ENCODE measurements at regions not wholly inside any gene's neighbourhood (a gene's known extent, or its start where the extent isn't known, plus 50 kb on each side); places are given as distances from the start of the nearest gene placed in this dataset.
"Not testable (repeated sequence)": the region's sequence is repeated elsewhere in the genome, so short reads cannot be mapped to it uniquely, and the experiment has no call there.

DNA sequence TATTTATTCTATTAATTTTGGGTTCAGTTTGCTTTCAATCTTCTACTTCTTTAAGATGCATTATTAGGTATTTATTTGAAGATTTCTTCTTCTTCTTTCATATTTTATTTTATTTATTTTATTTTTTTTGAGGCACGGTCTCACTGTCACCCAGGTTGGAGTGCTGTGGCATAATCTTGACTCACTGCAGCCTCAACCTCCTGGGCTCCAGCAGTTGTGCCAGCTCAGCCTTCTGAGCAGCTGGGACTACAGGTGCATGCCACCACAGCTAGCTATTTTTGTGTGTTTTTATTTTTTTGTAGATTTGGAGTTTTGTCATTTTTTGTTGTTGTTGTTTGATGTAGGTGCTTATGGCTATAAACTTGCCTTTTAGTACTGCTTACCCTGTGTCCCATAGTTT lies 543.2 kb upstream of the SGO1 start:
- DNase-seq (ENCODE audit: low read depth in 2 of 2) = no peak

DNA sequence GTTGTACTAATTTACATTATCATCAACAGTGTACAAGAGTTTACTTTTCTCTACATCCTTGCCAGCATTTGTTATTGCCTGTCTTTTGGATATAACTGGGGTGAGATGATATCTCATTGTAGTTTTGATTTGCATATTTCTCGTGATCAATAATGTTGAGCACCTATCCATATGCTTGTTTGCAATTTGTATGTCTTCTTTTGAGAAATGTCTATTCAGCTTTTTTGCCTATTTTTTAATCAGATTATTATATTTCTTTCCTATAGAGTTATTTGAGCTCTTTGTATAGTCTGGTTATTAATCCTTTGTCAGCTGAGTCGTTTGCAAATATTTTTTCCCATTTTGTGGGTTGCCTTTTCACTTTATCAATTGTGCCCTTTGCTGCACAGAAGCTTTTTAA lies 540.8 kb upstream of the SGO1 start:
- no peak for DNase-seq (ENCODE audit: low read depth in 2 of 2)

DNA sequence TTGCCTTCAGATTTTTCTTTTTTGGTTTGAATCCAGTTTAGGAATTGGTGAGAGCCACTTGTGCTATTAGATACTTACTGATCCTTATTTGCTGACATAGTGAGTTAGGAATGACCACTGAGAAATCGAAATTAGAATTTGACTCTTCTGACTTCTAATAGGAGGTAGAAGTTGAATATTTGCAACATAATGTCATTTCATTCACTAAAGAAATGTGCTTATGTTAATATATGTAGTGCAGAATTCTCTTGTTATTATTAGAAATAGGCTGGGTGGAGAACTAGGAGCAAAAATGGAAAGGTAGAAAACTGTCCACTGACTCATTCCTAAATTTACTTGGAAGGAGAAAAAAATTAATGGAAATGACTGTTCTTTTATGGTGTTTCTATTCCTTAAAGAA lies 538.2 kb upstream of the SGO1 start:
- no peak for DNase-seq (ENCODE audit: low read depth in 2 of 2)

DNA sequence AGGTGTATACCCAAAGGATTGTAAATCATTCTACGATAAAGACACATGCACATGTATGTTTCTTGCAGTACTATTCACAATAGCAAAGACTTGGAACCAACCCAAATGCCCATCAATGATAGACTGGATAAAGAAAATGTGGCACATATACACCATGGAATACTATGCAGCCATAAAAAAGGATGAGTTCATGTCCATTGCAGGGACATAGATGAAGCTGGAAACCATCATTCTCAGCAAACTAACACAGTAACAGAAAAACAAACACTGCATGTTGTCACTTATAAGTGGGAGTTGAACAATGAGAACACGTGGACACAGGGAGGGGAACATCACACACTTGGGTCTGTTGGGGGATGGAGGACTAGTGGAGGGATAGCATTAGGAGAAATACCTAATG lies 530.4 kb upstream of the SGO1 start:
- DNase-seq (ENCODE audit: low read depth in 2 of 2) = not testable (repeated sequence)

DNA sequence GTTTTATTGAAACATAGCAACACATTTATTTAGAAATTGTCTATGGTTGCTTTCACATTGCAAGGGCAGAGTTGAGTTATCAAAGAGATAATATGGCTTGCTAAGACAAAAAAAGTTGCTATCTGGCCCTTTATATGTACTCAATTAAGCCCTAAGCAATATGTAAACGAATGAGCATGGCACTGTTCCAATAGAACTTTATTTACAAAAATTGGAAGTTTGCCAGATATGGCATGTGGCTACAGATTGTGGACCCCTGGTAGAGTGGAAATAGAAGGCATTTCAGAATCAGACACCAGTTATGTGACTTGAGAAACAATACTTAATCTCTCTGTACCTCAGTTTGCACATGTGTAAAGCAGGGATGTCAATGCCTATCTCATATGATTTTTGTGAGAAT lies 515.6 kb upstream of the SGO1 start:
- no peak for DNase-seq (ENCODE audit: low read depth in 2 of 2)

- no peak for DNase-seq (ENCODE audit: low read depth in 2 of 2)
These were observed 514.7 kb upstream of the SGO1 start for GRCh38 chr3:20700714-20701113.

DNA sequence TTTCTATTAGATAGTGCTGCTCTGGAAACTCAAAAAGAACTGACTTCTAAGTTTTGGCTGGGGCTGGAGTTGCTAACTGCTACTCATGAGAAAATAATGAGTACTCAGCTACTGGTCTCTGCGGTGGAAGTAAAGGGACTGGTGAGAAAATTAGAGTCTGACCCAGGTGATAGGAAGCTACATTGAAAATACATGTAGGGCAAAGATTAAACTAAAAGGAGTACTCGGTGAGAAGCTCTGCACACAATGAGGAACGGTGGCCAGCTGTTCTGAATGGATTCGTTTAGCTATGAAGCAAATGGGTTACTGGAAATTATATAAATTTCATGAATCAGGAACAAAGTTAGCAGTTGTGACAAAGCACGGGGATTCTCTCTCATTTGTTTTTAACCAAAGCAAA lies 512.9 kb upstream of the SGO1 start:
- no peak for DNase-seq (ENCODE audit: low read depth in 2 of 2)

- DNase-seq (ENCODE audit: low read depth in 2 of 2) = no peak
These were observed 510.6 kb upstream of the SGO1 start for GRCh38 chr3:20696388-20697150.

GRCh38 chr3:20692675-20693074 lies 506.7 kb upstream of the SGO1 start:
- no peak for DNase-seq (ENCODE audit: low read depth in 2 of 2)

- DNase-seq (ENCODE audit: low read depth in 2 of 2) = no peak
These were observed 497.9 kb upstream of the SGO1 start for GRCh38 chr3:20683910-20684309.

- DNase-seq (ENCODE audit: low read depth in 2 of 2) = no peak
These were observed 496.6 kb upstream of the SGO1 start for GRCh38 chr3:20682573-20682972.

- no peak for DNase-seq (ENCODE audit: low read depth in 2 of 2)
These were observed 495.1 kb upstream of the SGO1 start for GRCh38 chr3:20680990-20681628.

DNA sequence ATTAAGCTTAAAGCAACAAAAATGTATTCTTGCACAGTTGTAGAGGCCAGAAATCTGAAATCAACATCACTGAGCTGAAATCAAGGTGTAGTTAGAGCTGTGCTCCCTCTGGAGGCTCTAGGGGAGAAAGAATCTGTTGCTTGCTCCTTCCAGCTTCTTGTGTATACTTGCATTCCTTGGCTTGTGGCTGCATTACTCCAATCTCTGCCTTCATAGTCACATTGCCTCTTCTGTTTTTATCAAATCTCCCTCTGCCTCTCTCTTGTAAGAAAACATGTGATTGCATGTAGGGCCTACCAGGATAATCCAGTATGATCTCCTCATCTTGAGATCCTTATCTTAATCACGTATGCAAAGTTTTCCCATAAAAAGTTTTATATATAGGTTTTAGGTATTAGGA lies 487.9 kb upstream of the SGO1 start:
- no peak for DNase-seq (ENCODE audit: low read depth in 2 of 2)

DNA sequence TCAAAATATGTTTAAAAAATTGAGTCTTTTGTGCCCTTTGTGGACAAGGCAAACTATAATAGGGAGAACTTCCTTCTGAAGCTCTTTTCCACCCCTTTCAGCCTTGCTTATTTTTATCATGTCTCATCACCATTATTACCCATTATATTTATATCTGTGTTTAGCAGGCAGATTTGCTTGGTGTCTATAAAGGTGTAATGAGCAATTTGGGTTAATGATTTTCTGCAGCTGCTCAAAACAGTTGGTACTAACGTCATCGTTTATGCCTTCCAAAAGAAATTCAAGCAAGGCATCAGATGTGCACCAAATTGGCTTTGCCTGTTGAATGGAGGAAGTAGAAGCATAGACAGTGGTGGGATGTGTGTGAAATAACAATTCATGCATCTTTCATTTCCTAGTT lies 483.7 kb upstream of the SGO1 start:
- no peak for DNase-seq (ENCODE audit: low read depth in 2 of 2)

- no peak for DNase-seq (ENCODE audit: low read depth in 2 of 2)
These were observed 483.2 kb upstream of the SGO1 start for GRCh38 chr3:20669184-20669583.

- no peak for DNase-seq (ENCODE audit: low read depth in 2 of 2)
These were observed 482.4 kb upstream of the SGO1 start for GRCh38 chr3:20668411-20668810.

DNA sequence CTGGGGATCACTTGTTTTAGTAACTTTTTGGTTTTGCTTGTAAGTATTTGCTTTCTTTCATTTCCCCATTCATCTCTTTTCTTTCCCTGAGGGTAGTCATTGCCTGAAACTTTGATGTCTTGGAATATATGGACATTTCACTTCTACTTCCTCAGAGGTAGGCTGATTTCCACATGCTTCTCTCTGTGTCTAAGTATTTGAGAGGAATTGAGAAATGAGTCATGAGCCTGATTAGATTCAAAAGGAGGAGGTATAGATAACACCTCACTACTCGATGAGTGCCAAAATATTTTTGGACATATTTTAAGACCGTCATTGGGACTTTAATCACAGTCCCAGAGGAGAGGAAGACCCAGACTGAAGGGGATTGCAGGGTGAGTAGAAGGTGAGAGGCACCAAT lies 480.1 kb upstream of the SGO1 start:
- no peak for DNase-seq (ENCODE audit: low read depth in 2 of 2)

- no peak for DNase-seq (ENCODE audit: low read depth in 2 of 2)
These were observed 472.5 kb upstream of the SGO1 start for GRCh38 chr3:20658491-20658890.

- DNase-seq (ENCODE audit: low read depth in 2 of 2) = no peak
These were observed 471.6 kb upstream of the SGO1 start for GRCh38 chr3:20657560-20657959.

DNA sequence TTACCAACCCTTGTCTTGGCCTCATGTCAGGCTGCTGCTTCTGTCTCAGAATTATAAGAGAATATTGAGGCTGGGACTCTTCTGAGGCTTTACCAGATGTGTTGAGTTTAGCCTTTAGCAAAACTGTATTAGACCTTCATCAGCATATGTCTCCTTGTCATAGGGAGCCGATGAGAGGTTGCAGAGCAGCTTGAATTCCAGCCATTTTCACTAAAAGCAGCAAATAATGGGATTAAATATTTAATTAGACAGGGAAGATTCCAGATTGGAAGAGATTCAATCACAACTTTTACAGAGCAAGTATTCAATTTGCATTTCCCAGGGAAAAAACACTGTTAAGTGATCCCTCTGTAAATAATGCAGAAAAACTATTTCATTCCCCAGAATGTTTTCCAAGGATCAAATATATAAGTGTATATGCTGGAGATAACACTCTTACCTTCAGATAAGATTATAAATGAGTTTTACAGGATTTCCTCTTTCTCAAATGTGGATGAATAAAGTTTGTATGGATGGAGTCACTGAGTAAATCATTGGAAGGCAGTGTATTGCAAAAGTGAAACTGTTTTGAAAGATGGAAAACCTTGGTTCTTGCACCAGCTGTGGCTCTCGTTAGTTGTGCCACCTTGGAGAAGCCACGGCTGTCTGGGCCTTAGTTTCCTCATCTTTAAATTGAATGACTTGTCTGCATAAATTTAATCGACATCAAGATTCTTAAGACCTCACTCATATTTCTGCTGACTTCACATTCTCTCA lies 466.4 kb upstream of the SGO1 start:
- DNase-seq (ENCODE audit: low read depth in 2 of 2) = no peak

DNA sequence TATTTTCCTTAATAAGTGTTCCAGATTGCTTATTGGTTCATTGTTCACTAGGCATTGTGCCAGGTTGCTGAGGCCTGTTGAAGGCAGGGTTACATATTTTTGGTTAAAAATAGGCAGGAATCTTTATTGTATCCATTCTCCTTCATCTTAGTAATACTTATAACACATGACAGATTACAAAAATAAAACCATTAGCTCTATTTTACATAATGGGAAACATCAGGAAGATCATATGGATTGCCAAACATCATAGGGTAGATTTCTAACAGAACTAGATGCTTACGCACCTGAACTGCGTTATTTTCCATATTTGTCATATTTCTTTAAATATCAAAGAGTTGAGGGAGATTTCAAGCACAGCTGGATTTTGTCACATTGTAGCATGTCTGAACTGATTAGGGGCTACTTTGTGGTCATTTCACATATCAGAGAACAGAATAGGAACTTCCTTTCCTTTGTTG lies 462.9 kb upstream of the SGO1 start:
- DNase-seq (ENCODE audit: low read depth in 2 of 2) = no peak

DNA sequence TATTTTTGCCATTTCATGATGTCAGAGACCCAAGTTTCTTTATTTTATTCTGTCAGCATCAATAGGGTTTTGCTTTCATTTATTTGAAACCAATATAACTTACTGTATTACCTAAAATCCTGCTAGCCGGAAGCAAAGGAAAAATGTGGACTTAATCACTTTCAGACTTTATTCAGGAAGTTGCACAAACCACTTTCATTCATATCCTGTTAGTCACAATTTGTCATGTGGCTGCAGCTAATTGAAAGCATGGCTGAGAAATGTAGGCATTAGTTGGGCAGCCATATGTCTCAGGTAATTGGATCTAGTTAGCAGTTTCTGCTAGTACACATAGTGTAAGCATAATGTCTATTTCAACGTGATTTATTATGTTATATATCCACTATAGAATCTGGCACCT lies 462.3 kb upstream of the SGO1 start:
- DNase-seq (ENCODE audit: low read depth in 2 of 2) = no peak

- DNase-seq (ENCODE audit: low read depth in 2 of 2) = no peak
These were observed 460.4 kb upstream of the SGO1 start for GRCh38 chr3:20646425-20646824.

Data from stimulated activated CD8-positive, alpha-beta memory T cell treated with anti-CD3 and anti-CD28 coated beads, Interleukin-7, amount 100 ng/mL, for 1 hour (primary cell).